Endothelial cell of umbilical vein (primary cell): ENCODE measurements at regions not wholly inside any gene's neighbourhood (a gene's known extent, or its start where the extent isn't known, plus 50 kb on each side); places are given as distances from the start of the nearest gene placed in this dataset.

ENCODE experiments used
- BruUV-seq: library from RNA; stranded (reverse); fragments of 400-500 nt; replicated peaks from 2 replicates; lab custom pipeline; 2021; lab: Mats Ljungman, UMichigan
- CTCF ChIA-PET: fragments of 300-600, 350-600 bp; sonication (Branson Sonifier 250); formaldehyde crosslinking; loops from one replicate; lab custom pipeline; 2021; ENCODE audit warnings: antibody characterized with exemption, inconsistent platforms; lab: Charles Lee
- POLR2A ChIA-PET: fragments of 300-600, 350-600 bp; sonication (Branson Sonifier 250); formaldehyde crosslinking; loops from one replicate; lab custom pipeline; 2021; ENCODE audit warnings: antibody characterized with exemption, inconsistent platforms; lab: Charles Lee
- DNase-seq: peaks from one replicate; pipeline ENCODE4 v3.0.0-alpha.2; 2011; ENCODE audit warnings: low read depth, low spot score
- FAIRE-seq: peaks from 2 replicates; lab custom pipeline; 2011; peaks lifted over from hg19 to GRCh38; lab: Jason Lieb, UNC
- H2AFZ ChIP-seq: 2 replicates; pipeline ENCODE4 v1.6.0; 2012; ENCODE audit warnings: low read depth, low read length, control low read depth, inconsistent platforms
- H3K27ac ChIP-seq: 2 replicates; pipeline ENCODE4 v1.5.1; 2011; ENCODE audit warnings: low read depth, mild to moderate bottlenecking, control low read depth, low read length, moderate library complexity; ENCODE audit not compliant: insufficient read depth
- H3K27me3 ChIP-seq, 2 experiments: 2 replicates each; pipeline versions ENCODE4 v1.6.0 to v1.6.1; 2011; ENCODE audit warnings: low read length in 2 of 2, mixed read lengths in 1 of 2; ENCODE audit not compliant: control insufficient read depth in 2 of 2, insufficient read depth in 2 of 2
- H3K36me3 ChIP-seq, 2 experiments: 2 replicates in 1 of 2; 3 replicates in 1 of 2; pipeline ENCODE4 v1.5.1; 2011; ENCODE audit warnings: low read length in 2 of 2, mild to moderate bottlenecking in 1 of 2, moderate library complexity in 1 of 2; ENCODE audit not compliant: control insufficient read depth in 2 of 2, insufficient read depth in 2 of 2; ENCODE audit errors: extremely low read depth in 1 of 2
- H3K4me1 ChIP-seq: 3 replicates; pipeline ENCODE4 v1.5.1; 2011; ENCODE audit warnings: mild to moderate bottlenecking, low read length; ENCODE audit not compliant: control insufficient read depth, insufficient read depth; ENCODE audit errors: extremely low read depth
- H3K4me2 ChIP-seq: 2 replicates; pipeline ENCODE4 v1.6.1; 2011; ENCODE audit warnings: low read length, control low read depth, mixed read lengths; ENCODE audit not compliant: insufficient read depth
- H3K4me3 ChIP-seq, 3 experiments: fragments of 200-600 bp in 1 of 3; sonication (generic), shearing (Covaris generic) in 1 of 3; replicated peaks in 1 of 3; 2 replicates each; pipeline ENCODE4 v1.5.1; 2011 to 2016; ENCODE audit warnings: control low read depth in 3 of 3, low read length in 3 of 3, mild to moderate bottlenecking in 2 of 3, inconsistent platforms in 1 of 3, low read depth in 1 of 3, moderate library complexity in 1 of 3; ENCODE audit not compliant: insufficient read depth in 1 of 3
- H3K79me2 ChIP-seq: 2 replicates; pipeline ENCODE4 v1.6.0; 2012; ENCODE audit warnings: low read length, inconsistent platforms; ENCODE audit not compliant: control insufficient read depth, insufficient read depth
- H3K9ac ChIP-seq: replicated peaks from 2 replicates; pipeline ENCODE3; 2011; ENCODE audit warnings: low read length, control low read depth; ENCODE audit not compliant: insufficient read depth; ENCODE audit errors: extremely low read depth
- H3K9me1 ChIP-seq: replicated peaks from 3 replicates; pipeline ENCODE4 v1.6.0; 2011; ENCODE audit warnings: mild to moderate bottlenecking, low read length; ENCODE audit not compliant: control insufficient read depth, insufficient read depth; ENCODE audit errors: extremely low read depth
- H3K9me3 ChIP-seq: replicated peaks from 2 replicates; pipeline ENCODE4 v1.5.1; 2012; ENCODE audit warnings: low read length, inconsistent platforms; ENCODE audit not compliant: control insufficient read depth, insufficient read depth
- H4K20me1 ChIP-seq: replicated peaks from 2 replicates; pipeline ENCODE3; 2011; ENCODE audit warnings: mild to moderate bottlenecking, low read length; ENCODE audit not compliant: control insufficient read depth, insufficient read depth; ENCODE audit errors: extremely low read depth
- CTCF ChIP-seq, 2 donors: IDR thresholded peaks; 1 replicate in 1 of 2; 2 replicates in 1 of 2; pipeline ENCODE4 v1.5.1; 2011; ENCODE audit warnings: low read length in 2 of 2, mild to moderate bottlenecking in 2 of 2, moderate library complexity in 2 of 2, control low read depth in 1 of 2, inconsistent platforms in 1 of 2, low read depth in 1 of 2; ENCODE audit not compliant: insufficient read depth in 1 of 2; ENCODE audit errors: extremely low read depth in 1 of 2
- EZH2 ChIP-seq: IDR thresholded peaks from 2 replicates; pipeline ENCODE4 v1.6.1; 2012; ENCODE audit warnings: borderline replicate concordance, low read depth, mild to moderate bottlenecking, moderate library complexity, low read length, inconsistent platforms; ENCODE audit not compliant: severe bottlenecking
- FOS ChIP-seq: IDR thresholded peaks from 2 replicates; pipeline ENCODE4 v1.6.1; 2011; ENCODE audit warnings: mild to moderate bottlenecking, low read length, moderate library complexity, borderline replicate concordance; ENCODE audit not compliant: insufficient read depth
- GATA2 ChIP-seq: IDR thresholded peaks from 2 replicates; pipeline ENCODE4 v1.7.0; 2011; ENCODE audit warnings: low read depth, mild to moderate bottlenecking, moderate library complexity, mixed read lengths, low read length; ENCODE audit not compliant: insufficient read length, insufficient read depth
- JUN ChIP-seq: IDR thresholded peaks from 2 replicates; pipeline ENCODE4 v1.6.1; 2011; ENCODE audit warnings: borderline replicate concordance, low read depth; ENCODE audit not compliant: insufficient read length, insufficient read depth
- MAX ChIP-seq: IDR thresholded peaks from 2 replicates; pipeline ENCODE4 v1.6.1; 2011; ENCODE audit not compliant: insufficient read depth, insufficient read length
- MYC ChIP-seq: IDR thresholded peaks from one replicate; pipeline ENCODE4 v1.6.1; 2011; ENCODE audit warnings: mild to moderate bottlenecking, low read depth, low read length
- POLR2A ChIP-seq: IDR thresholded peaks from 2 replicates; pipeline ENCODE4 v1.6.1; 2012; ENCODE audit warnings: low read depth, mild to moderate bottlenecking, control low read depth, low read length
- POLR2AphosphoS5 ChIP-seq: IDR thresholded peaks from 2 replicates; pipeline ENCODE4 v1.6.1; 2012; ENCODE audit warnings: low read depth, mild to moderate bottlenecking, control low read depth, low read length, moderate library complexity; ENCODE audit not compliant: insufficient read depth
- dilution Hi-C: fragments of 300-500 bp; cut with MboI; formaldehyde crosslinking; loops from one replicate; pipeline ENCODE4 v1.15.0; 2019; ENCODE audit warnings: low sequenced_read_pairs; ENCODE audit not compliant: extremely low pct_ligation_motif_present
- intact Hi-C: fragments of 100-400 bp; cut with micrococcal nuclease; formaldehyde crosslinking; loops from one replicate; pipeline ENCODE4 v1.10.0; 2022

GRCh38 chr6:82704045-82704444 is 340.4 kb downstream of the TPBG start:
- dilution Hi-C loops: no loop called here

More at GRCh38 chr6:82704045-82704444, 340.4 kb downstream of the TPBG start:
- H3K79me2 ChIP-seq: no peaks in the 10 kb centered on the region
- FAIRE-seq (no peak), DNase-seq (no peak)
- H3K27ac ChIP-seq: no peak overlapping the region
- no peak overlapping the region for H3K4me3 ChIP-seq
- ChIA-PET POLR2A (no interaction called here), CTCF (no interaction called here)
- intact Hi-C loops: no loop called here
- no peaks in the 10 kb centered on the region for H3K27me3 ChIP-seq
- no peaks in the 10 kb centered on the region for H3K9me3 ChIP-seq
- H3K9ac ChIP-seq: no peak overlapping the region
- H3K4me2 ChIP-seq: no peak overlapping the region
- H2AFZ ChIP-seq: no peak overlapping the region
- H4K20me1 ChIP-seq: no peaks in the 10 kb centered on the region
- H3K9me1 ChIP-seq: no peaks in the 10 kb centered on the region
- no peaks in the 10 kb centered on the region for H3K4me1 ChIP-seq
- no TSS peak for BruUV-seq
- no peaks in the 10 kb centered on the region for H3K36me3 ChIP-seq
- TF ChIP-seq EZH2: no peak
- TF ChIP-seq GATA2: no peak
- no peak for TF ChIP-seq POLR2A
- no peak for TF ChIP-seq POLR2AphosphoS5
- no peak for TF ChIP-seq JUN
- TF ChIP-seq MYC: no peak
- TF ChIP-seq MAX: no peak
- no peak for TF ChIP-seq CTCF (IDR thresholded peaks at IDR 0.05; ENCODE audit: extremely low read depth in 1 of 2, insufficient read depth in 1 of 2, low read depth in 1 of 2, low read length in 2 of 2)
- TF ChIP-seq FOS: no peak
